Caco-2 (cell line): ENCODE measurements at regions not wholly inside any gene's neighbourhood (a gene's known extent, or its start where the extent isn't known, plus 50 kb on each side); places are given as distances from the start of the nearest gene placed in this dataset.
"Not testable (repeated sequence)": the region's sequence is repeated elsewhere in the genome, so short reads cannot be mapped to it uniquely, and the experiment has no call there.

Source experiments
- BruUV-seq: library from RNA; stranded (reverse); fragments of 400-500 nt; replicated peaks from 2 replicates; lab custom pipeline; 2021; lab: Mats Ljungman, UMichigan
- CTCF ChIA-PET: fragments of 300-600 bp; sonication (Branson Sonifier 250); formaldehyde crosslinking; loops from one replicate; lab custom pipeline; 2022; ENCODE audit warnings: antibody characterized with exemption; lab: Charles Lee
- POLR2A ChIA-PET: fragments of 300-600 bp; sonication (Branson Sonifier 250); formaldehyde crosslinking; loops from one replicate; lab custom pipeline; 2022; ENCODE audit warnings: antibody characterized with exemption; lab: Charles Lee
- DNase-seq, 2 experiments: peaks; one replicate each; pipeline versions ENCODE4 v3.0.0 to v3.0.0-alpha.2; 2020 to 2022
- H3K27me3 ChIP-seq: replicated peaks from 2 replicates; pipeline ENCODE4 v1.6.0; 2011; ENCODE audit warnings: low read length; ENCODE audit not compliant: control insufficient read depth, insufficient read depth
- H3K36me3 ChIP-seq: 2 replicates; pipeline ENCODE4 v1.5.1; 2011; ENCODE audit warnings: low read length; ENCODE audit not compliant: control insufficient read depth, insufficient read depth
- H3K4me1 ChIP-seq: fragments of 250-450 bp; sonication (Bioruptor Pico); 2 replicates; pipeline ENCODE4 v1.5.1; 2020; ENCODE audit warnings: mild to moderate bottlenecking
- H3K4me3 ChIP-seq: 2 replicates; pipeline ENCODE4 v1.5.1; 2011; ENCODE audit warnings: low read depth, mild to moderate bottlenecking, control low read depth, low read length
- H3K9me3 ChIP-seq: fragments of 250-450 bp; sonication (Bioruptor Pico); 2 replicates; pipeline ENCODE4 v1.5.1; 2020; ENCODE audit warnings: mild to moderate bottlenecking, moderate library complexity
- H3K27ac Mint-ChIP-seq: one replicate; pipeline ENCODE4 v1.8.0; 2022; ENCODE audit warnings: mixed read lengths; ENCODE audit not compliant: unreplicated experiment
- H3K27me3 Mint-ChIP-seq: one replicate; pipeline ENCODE4 v1.8.0; 2022; ENCODE audit warnings: mixed read lengths; ENCODE audit not compliant: insufficient read depth, unreplicated experiment
- H3K36me3 Mint-ChIP-seq: one replicate; pipeline ENCODE4 v1.8.0; 2022; ENCODE audit warnings: mild to moderate bottlenecking, mixed read lengths; ENCODE audit not compliant: insufficient read depth, unreplicated experiment
- H3K4me1 Mint-ChIP-seq: one replicate; pipeline ENCODE4 v1.8.0; 2022; ENCODE audit warnings: low read depth, mixed read lengths; ENCODE audit not compliant: unreplicated experiment
- H3K4me3 Mint-ChIP-seq: one replicate; pipeline ENCODE4 v1.8.0; 2022; ENCODE audit warnings: mild to moderate bottlenecking, moderate library complexity, mixed read lengths; ENCODE audit not compliant: unreplicated experiment
- H3K9me3 Mint-ChIP-seq: one replicate; pipeline ENCODE4 v1.8.0; 2022; ENCODE audit warnings: mixed read lengths; ENCODE audit not compliant: unreplicated experiment
- intact Hi-C: fragments of 100-400 bp; cut with micrococcal nuclease; formaldehyde crosslinking; loops from one replicate; pipeline ENCODE4 v1.10.0; 2022; ENCODE audit not compliant: unreplicated experiment
- TF ChIP-seq, protein P1 (sequence below), 2 experiments: fragments of 200-600 bp in 1 of 2; IDR thresholded peaks; 1 replicate in 1 of 2; 2 replicates in 1 of 2; pipeline versions ENCODE4 v1.5.1 to v1.8.0; 2011 to 2022; ENCODE audit warnings: antibody characterized with exemption in 1 of 2, control low read depth in 1 of 2, inconsistent platforms in 1 of 2, low read depth in 1 of 2, low read length in 1 of 2, mild to moderate bottlenecking in 1 of 2, moderate library complexity in 1 of 2; ENCODE audit not compliant: insufficient read depth in 1 of 2, severe bottlenecking in 1 of 2, unreplicated experiment in 1 of 2

- Mint-ChIP-seq H3K27ac (no peak overlapping the region), H3K36me3 (no peaks in the 10 kb centered on the region), H3K4me1 (no peaks in the 10 kb centered on the region), H3K27me3 (peaks cover 4% of the 10 kb centered on the region), H3K9me3 (no peaks in the 10 kb centered on the region), H3K4me3 (no peak overlapping the region)
- Histone ChIP-seq H3K9me3 (no peaks in the 10 kb centered on the region), H3K4me1 (no peaks in the 10 kb centered on the region), H3K4me3 (no peak overlapping the region), H3K27me3 (no peaks in the 10 kb centered on the region), H3K36me3 (no peaks in the 10 kb centered on the region)
- ChIA-PET POLR2A (no interaction called here), CTCF (no interaction called here)
- intact Hi-C loops: no loop called here
- TF ChIP-seq, protein P1, sequence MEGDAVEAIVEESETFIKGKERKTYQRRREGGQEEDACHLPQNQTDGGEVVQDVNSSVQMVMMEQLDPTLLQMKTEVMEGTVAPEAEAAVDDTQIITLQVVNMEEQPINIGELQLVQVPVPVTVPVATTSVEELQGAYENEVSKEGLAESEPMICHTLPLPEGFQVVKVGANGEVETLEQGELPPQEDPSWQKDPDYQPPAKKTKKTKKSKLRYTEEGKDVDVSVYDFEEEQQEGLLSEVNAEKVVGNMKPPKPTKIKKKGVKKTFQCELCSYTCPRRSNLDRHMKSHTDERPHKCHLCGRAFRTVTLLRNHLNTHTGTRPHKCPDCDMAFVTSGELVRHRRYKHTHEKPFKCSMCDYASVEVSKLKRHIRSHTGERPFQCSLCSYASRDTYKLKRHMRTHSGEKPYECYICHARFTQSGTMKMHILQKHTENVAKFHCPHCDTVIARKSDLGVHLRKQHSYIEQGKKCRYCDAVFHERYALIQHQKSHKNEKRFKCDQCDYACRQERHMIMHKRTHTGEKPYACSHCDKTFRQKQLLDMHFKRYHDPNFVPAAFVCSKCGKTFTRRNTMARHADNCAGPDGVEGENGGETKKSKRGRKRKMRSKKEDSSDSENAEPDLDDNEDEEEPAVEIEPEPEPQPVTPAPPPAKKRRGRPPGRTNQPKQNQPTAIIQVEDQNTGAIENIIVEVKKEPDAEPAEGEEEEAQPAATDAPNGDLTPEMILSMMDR (IDR thresholded peaks at IDR 0.05; ENCODE audit: insufficient read depth in 1 of 2, low read depth in 1 of 2, low read length in 1 of 2, severe bottlenecking in 1 of 2, unreplicated experiment in 1 of 2): no peak
- no peak for DNase-seq
- no TSS peak for BruUV-seq
Observed at GRCh38 chr2:59233920-59234319, 992.8 kb upstream of the FANCL start.

DNA sequence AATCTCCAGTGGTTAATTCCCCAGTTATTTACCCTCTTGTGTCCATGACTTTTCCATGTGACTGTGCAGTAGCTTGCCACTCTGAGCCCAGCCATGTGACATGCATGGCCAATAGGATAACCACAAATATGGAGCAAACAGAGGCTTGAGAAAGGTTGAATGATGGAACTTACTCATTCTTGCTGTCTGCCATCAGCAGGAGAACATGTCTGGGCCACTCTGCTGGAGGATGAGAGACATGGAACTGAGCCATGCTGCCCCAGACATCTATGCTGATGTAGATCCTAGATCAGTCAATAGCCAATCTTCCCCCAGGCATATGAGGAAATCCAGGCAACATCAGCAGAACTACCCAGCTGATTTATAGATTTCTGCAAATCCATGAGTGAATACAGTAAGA lies 992.3 kb upstream of the FANCL start:
- intact Hi-C loops: no loop called here
- Histone ChIP-seq H3K4me1 (no peaks in the 10 kb centered on the region), H3K36me3 (no peaks in the 10 kb centered on the region), H3K27me3 (no peaks in the 10 kb centered on the region), H3K4me3 (no peak overlapping the region), H3K9me3 (no peaks in the 10 kb centered on the region)
- no TSS peak for BruUV-seq
- TF ChIP-seq, protein P1 (IDR thresholded peaks at IDR 0.05; ENCODE audit: insufficient read depth in 1 of 2, low read depth in 1 of 2, low read length in 1 of 2, severe bottlenecking in 1 of 2, unreplicated experiment in 1 of 2): no peak
- Mint-ChIP-seq H3K4me1 (no peaks in the 10 kb centered on the region), H3K27me3 (peaks cover 6% of the 10 kb centered on the region), H3K4me3 (no peak overlapping the region), H3K27ac (no peak overlapping the region), H3K36me3 (no peaks in the 10 kb centered on the region), H3K9me3 (no peaks in the 10 kb centered on the region)
- DNase-seq: no peak
- POLR2A ChIA-PET: no interaction called here
- CTCF ChIA-PET: no interaction called here

- CTCF ChIA-PET: no interaction called here
Observed at GRCh38 chr2:59232394-59233165, 991.5 kb upstream of the FANCL start.

DNA sequence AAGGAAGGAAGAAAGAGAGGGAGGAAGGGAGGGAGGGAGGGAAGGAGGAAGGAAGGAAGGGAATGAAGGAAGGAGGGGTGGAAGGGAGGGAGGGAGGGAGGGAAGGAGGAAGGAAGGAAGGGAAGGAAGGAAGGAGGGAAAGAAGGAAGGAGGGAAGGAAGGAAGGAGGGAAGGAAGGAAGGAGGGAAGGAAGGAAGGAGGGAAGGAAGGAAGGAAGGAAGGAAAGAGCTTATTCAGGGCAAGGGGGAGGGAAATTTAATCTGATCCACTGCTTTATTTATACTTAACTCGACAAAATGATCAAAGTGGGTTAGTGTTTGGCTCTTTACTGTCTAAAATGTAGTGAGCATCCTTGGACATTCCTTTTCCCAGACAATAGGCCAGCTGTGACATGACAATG lies 985.2 kb upstream of the FANCL start:
- H3K36me3 ChIP-seq, H3K4me1 ChIP-seq, H3K9me3 Mint-ChIP-seq, DNase-seq, H3K27me3 ChIP-seq, H3K9me3 ChIP-seq, CTCF ChIA-PET, BruUV-seq, intact Hi-C loops, H3K4me3 Mint-ChIP-seq, POLR2A ChIA-PET, H3K4me3 ChIP-seq, H3K36me3 Mint-ChIP-seq, H3K4me1 Mint-ChIP-seq, H3K27ac Mint-ChIP-seq: not testable (repeated sequence)
- H3K27me3 Mint-ChIP-seq: peaks cover 11% of the 10 kb centered on the region

More at GRCh38 chr2:59232394-59233165, 991.5 kb upstream of the FANCL start:
- H3K27me3 Mint-ChIP-seq: peaks cover 8% of the 10 kb centered on the region
- no peaks in the 10 kb centered on the region for H3K4me1 ChIP-seq
- TF ChIP-seq, protein P1 (IDR thresholded peaks at IDR 0.05; ENCODE audit: insufficient read depth in 1 of 2, low read depth in 1 of 2, low read length in 1 of 2, severe bottlenecking in 1 of 2, unreplicated experiment in 1 of 2): no peak
- no peak overlapping the region for H3K4me3 Mint-ChIP-seq
- H3K4me1 Mint-ChIP-seq: no peaks in the 10 kb centered on the region
- H3K9me3 ChIP-seq: no peaks in the 10 kb centered on the region
- intact Hi-C loops: no loop called here
- no peaks in the 10 kb centered on the region for H3K9me3 Mint-ChIP-seq
- no TSS peak for BruUV-seq
- POLR2A ChIA-PET: no interaction called here
- H3K27me3 ChIP-seq: no peaks in the 10 kb centered on the region
- no peak overlapping the region for H3K27ac Mint-ChIP-seq
- no peak overlapping the region for H3K4me3 ChIP-seq
- H3K36me3 Mint-ChIP-seq: no peaks in the 10 kb centered on the region
- H3K36me3 ChIP-seq: no peaks in the 10 kb centered on the region
- no peak for DNase-seq
